GM23248 (cell line): ENCODE measurements at regions not wholly inside any gene's neighbourhood (a gene's known extent, or its start where the extent isn't known, plus 50 kb on each side); places are given as distances from the start of the nearest gene placed in this dataset.

Experiments
- DNase-seq: peaks from one replicate; pipeline ENCODE4 v3.0.0-alpha.2; 2015
- H2AFZ ChIP-seq: fragments of 200-600 bp; sonication (generic); 2 replicates; pipeline ENCODE4 v1.6.1; 2016; ENCODE audit warnings: antibody characterized with exemption
- H3F3A ChIP-seq: fragments of 200-600 bp; sonication (generic); 2 replicates; pipeline ENCODE4 v1.6.1; 2016; ENCODE audit warnings: mild to moderate bottlenecking, antibody characterized with exemption, mixed run types; ENCODE audit not compliant: insufficient read depth
- H3K27ac ChIP-seq: fragments of 200-600 bp; sonication (generic); 2 replicates; pipeline ENCODE4 v1.5.1; 2016; ENCODE audit warnings: mild to moderate bottlenecking
- H3K27me3 ChIP-seq: fragments of 200-600 bp; sonication (generic); replicated peaks from 2 replicates; pipeline ENCODE4 v1.6.1; 2016; ENCODE audit warnings: mild to moderate bottlenecking; ENCODE audit not compliant: insufficient read depth
- H3K36me3 ChIP-seq: fragments of 200-600 bp; sonication (generic); 2 replicates; pipeline ENCODE4 v1.6.1; 2016; ENCODE audit warnings: low read depth, mild to moderate bottlenecking
- H3K4me1 ChIP-seq: fragments of 200-600 bp; sonication (generic); 2 replicates; pipeline ENCODE4 v1.6.1; 2016; ENCODE audit warnings: mild to moderate bottlenecking; ENCODE audit not compliant: insufficient read depth
- H3K4me2 ChIP-seq: fragments of 200-600 bp; sonication (generic); one replicate; pipeline ENCODE4 v1.6.1; 2016; ENCODE audit warnings: mild to moderate bottlenecking; ENCODE audit not compliant: unreplicated experiment
- H3K4me3 ChIP-seq: fragments of 200-600 bp; sonication (generic); 2 replicates; pipeline ENCODE4 v1.5.1; 2016; ENCODE audit warnings: mild to moderate bottlenecking
- H3K79me2 ChIP-seq: fragments of 200-600 bp; sonication (generic); 2 replicates; pipeline ENCODE4 v1.6.1; 2016; ENCODE audit warnings: mild to moderate bottlenecking; ENCODE audit not compliant: insufficient read depth
- H3K9ac ChIP-seq: fragments of 200-600 bp; sonication (generic); 2 replicates; pipeline ENCODE4 v1.6.1; 2016; ENCODE audit warnings: mild to moderate bottlenecking
- H3K9me2 ChIP-seq: fragments of 200-600 bp; sonication (generic); 2 replicates; pipeline ENCODE4 v1.6.1; 2016; ENCODE audit warnings: mixed run types, mild to moderate bottlenecking, moderate library complexity; ENCODE audit not compliant: insufficient read depth
- H3K9me3 ChIP-seq: fragments of 200-600 bp; sonication (generic); one replicate; pipeline ENCODE4 v1.6.1; 2017; ENCODE audit warnings: low read depth
- H4K20me1 ChIP-seq: fragments of 200-600 bp; sonication (generic); 2 replicates; pipeline ENCODE4 v1.6.0; 2016; ENCODE audit not compliant: insufficient read depth
- EZH2 ChIP-seq: fragments of 200-600 bp; sonication (generic); IDR thresholded peaks from 2 replicates; pipeline ENCODE4 v1.6.1; 2018; ENCODE audit warnings: antibody characterized with exemption, mild to moderate bottlenecking; ENCODE audit not compliant: insufficient read depth, poor library complexity, severe bottlenecking
- EZH2phosphoT487 ChIP-seq: fragments of 200-600 bp; sonication (generic); IDR thresholded peaks from 2 replicates; pipeline ENCODE4 v1.6.1; 2018; ENCODE audit warnings: antibody characterized with exemption, moderate library complexity, mild to moderate bottlenecking, low read depth; ENCODE audit not compliant: insufficient read depth
- WGBS, 2 experiments: methylation state at CpG; one replicate each; pipeline ENCODE4 v1.1.6; 2015 to 2017; ENCODE audit warnings: low lambda C conversion rate in 2 of 2, low coverage in 1 of 2; ENCODE audit errors: missing lambda C conversion rate in 2 of 2; 5-methylcytosine and 5-hydroxymethylcytosine counted together
- in situ Hi-C: fragments of 300-500 bp; cut with MboI; formaldehyde crosslinking; loops from 2 replicates; pipeline ENCODE4 v1.15.0; 2020

- Histone ChIP-seq H4K20me1 (no peaks in the 10 kb centered on the region), H3K27ac (no peak overlapping the region), H3K4me2 (no peak overlapping the region), H3K79me2 (no peaks in the 10 kb centered on the region), H3K9ac (no peak overlapping the region), H3K36me3 (no peaks in the 10 kb centered on the region), H3K9me3 (no peaks in the 10 kb centered on the region), H3K4me3 (no peak overlapping the region), H3K9me2 (no peaks in the 10 kb centered on the region), H3F3A (no peaks in the 10 kb centered on the region), H3K27me3 (no peaks in the 10 kb centered on the region), H3K4me1 (no peaks in the 10 kb centered on the region), H2AFZ (no peak overlapping the region)
- in situ Hi-C loops = no loop called here
- WGBS, 2 experiments = 62 to 64% methylated on average over 12 of the region's 12 CpGs
- TF ChIP-seq EZH2phosphoT487 (no peak), EZH2 (no peak)
- no peak for DNase-seq
Observed at GRCh38 chr1:229139331-229140118, 131.4 kb upstream of the RAB4A start.

GRCh38 chr1:229140119-229140396 is 130.9 kb upstream of the RAB4A start:
- Histone ChIP-seq H3K9me2 (no peaks in the 10 kb centered on the region), H3K9ac (no peak overlapping the region), H3K9me3 (no peaks in the 10 kb centered on the region), H3K27me3 (peaks cover 4% of the 10 kb centered on the region; the same call in 1 of the 2 replicates), H4K20me1 (no peaks in the 10 kb centered on the region), H3K79me2 (no peaks in the 10 kb centered on the region), H3K4me1 (no peaks in the 10 kb centered on the region), H3K4me2 (no peak overlapping the region), H3K27ac (no peak overlapping the region), H2AFZ (no peak overlapping the region), H3K4me3 (no peak overlapping the region), H3K36me3 (no peaks in the 10 kb centered on the region), H3F3A (no peaks in the 10 kb centered on the region)
- WGBS, 2 experiments = 50 to 62% methylated on average over 1 of the region's 1 CpG
- TF ChIP-seq EZH2phosphoT487 (no peak), EZH2 (no peak)
- no peak for DNase-seq
- in situ Hi-C loops = no loop called here

GRCh38 chr1:229141271-229141670 is 129.6 kb upstream of the RAB4A start:
- no peak overlapping the region for H3K9ac ChIP-seq
- H3F3A ChIP-seq = no peaks in the 10 kb centered on the region
- no peaks in the 10 kb centered on the region for H4K20me1 ChIP-seq
- H3K4me2 ChIP-seq = no peak overlapping the region
- TF ChIP-seq EZH2 (no peak), EZH2phosphoT487 (no peak)
- H3K4me1 ChIP-seq = no peaks in the 10 kb centered on the region
- no peak overlapping the region for H3K27ac ChIP-seq
- H3K79me2 ChIP-seq = no peaks in the 10 kb centered on the region
- H2AFZ ChIP-seq = no peak overlapping the region
- in situ Hi-C loops = no loop called here
- no peak overlapping the region for H3K4me3 ChIP-seq
- no peaks in the 10 kb centered on the region for H3K9me3 ChIP-seq
- no peaks in the 10 kb centered on the region for H3K9me2 ChIP-seq
- peaks cover 10% of the 10 kb centered on the region; the same call in 1 of the 2 replicates for H3K27me3 ChIP-seq
- WGBS, 2 experiments = 65 to 73% methylated on average over 2 of the region's 2 CpGs
- no peak for DNase-seq
- no peaks in the 10 kb centered on the region for H3K36me3 ChIP-seq

GRCh38 chr1:229141689-229142377 is 129.1 kb upstream of the RAB4A start:
- Histone ChIP-seq H3F3A (no peaks in the 10 kb centered on the region), H4K20me1 (no peaks in the 10 kb centered on the region), H3K27me3 (peaks cover 10% of the 10 kb centered on the region; the same call in 1 of the 2 replicates), H3K4me3 (no peak overlapping the region), H2AFZ (no peak overlapping the region), H3K9me3 (no peaks in the 10 kb centered on the region), H3K27ac (no peak overlapping the region), H3K4me2 (no peak overlapping the region), H3K9me2 (no peaks in the 10 kb centered on the region), H3K79me2 (no peaks in the 10 kb centered on the region), H3K9ac (no peak overlapping the region), H3K4me1 (no peaks in the 10 kb centered on the region), H3K36me3 (no peaks in the 10 kb centered on the region)
- 62 to 66% methylated on average over 5 of the region's 5 CpGs for WGBS, 2 experiments
- TF ChIP-seq EZH2 = no peak
- TF ChIP-seq EZH2phosphoT487 = no peak
- no peak for DNase-seq
- in situ Hi-C loops = no loop called here
